Fibroblast of the aortic adventitia (primary cell): ENCODE measurements at regions not wholly inside any gene's neighbourhood (a gene's known extent, or its start where the extent isn't known, plus 50 kb on each side); places are given as distances from the start of the nearest gene placed in this dataset.

Source experiments
- DNase-seq: peaks from one replicate; pipeline ENCODE4 v3.0.0-alpha.2; 2010; ENCODE audit warnings: low read depth
- H3K4me3 ChIP-seq: 2 replicates; pipeline ENCODE4 v1.5.1; 2011; ENCODE audit warnings: low read depth, mild to moderate bottlenecking, control low read depth, low read length, moderate library complexity
- CTCF ChIP-seq: IDR thresholded peaks from 2 replicates; pipeline ENCODE4 v1.5.1; 2011; ENCODE audit warnings: mild to moderate bottlenecking, low read length, control low read depth, inconsistent platforms; ENCODE audit not compliant: insufficient read depth

- H3K4me3 ChIP-seq = no peak overlapping the region
Measured at GRCh38 chr1:79430437-79430836, 423.9 kb upstream of the ADGRL4 start.

GRCh38 chr1:79422726-79423125, 416.2 kb upstream of the ADGRL4 start:
- no peak for TF ChIP-seq CTCF

More at GRCh38 chr1:79430437-79430836, 423.9 kb upstream of the ADGRL4 start:
- TF ChIP-seq CTCF = no peak
- DNase-seq = no peak

GRCh38 chr1:79398501-79398900, 392.0 kb upstream of the ADGRL4 start:
- no peak for DNase-seq
- TF ChIP-seq CTCF = no peak
- H3K4me3 ChIP-seq = no peak overlapping the region

More at GRCh38 chr1:79422726-79423125, 416.2 kb upstream of the ADGRL4 start:
- no peak for DNase-seq
- no peak overlapping the region for H3K4me3 ChIP-seq

- H3K4me3 ChIP-seq = no peak overlapping the region
- DNase-seq = no peak
- TF ChIP-seq CTCF = no peak
Measured at GRCh38 chr1:79396901-79397300, 390.4 kb upstream of the ADGRL4 start.

- TF ChIP-seq CTCF = no peak
- DNase-seq = no peak
- no peak overlapping the region for H3K4me3 ChIP-seq
Measured at GRCh38 chr1:79388694-79389361, 382.3 kb upstream of the ADGRL4 start.

GRCh38 chr1:79386730-79387129, 380.2 kb upstream of the ADGRL4 start:
- TF ChIP-seq CTCF = no peak
- no peak overlapping the region for H3K4me3 ChIP-seq
- DNase-seq = no peak

GRCh38 chr1:79380078-79380477, 373.5 kb upstream of the ADGRL4 start:
- no peak for TF ChIP-seq CTCF
- H3K4me3 ChIP-seq = no peak overlapping the region
- DNase-seq = no peak
